ENCODE measurements at regions not wholly inside any gene's neighbourhood (a gene's known extent, or its start where the extent isn't known, plus 50 kb on each side); places are given as distances from the start of the nearest gene placed in this dataset.

GRCh38 chr12:34151019-34151418, 128.7 kb downstream of the ALG10 start:
- TF ChIP-seq RAD21 (IDR thresholded peaks at IDR 0.05) = no peak
- no peak for TF ChIP-seq CTCF (IDR thresholded peaks at IDR 0.05; ENCODE audit: low read depth, low read length, missing input control)
- TF ChIP-seq YY1 (IDR thresholded peaks at IDR 0.05) = no peak
- TF ChIP-seq SP1 (IDR thresholded peaks at IDR 0.05) = no peak
- TF ChIP-seq TAF1 (conservative IDR thresholded peaks at IDR 0.05) = no peak
- no peak for TF ChIP-seq MAX (IDR thresholded peaks at IDR 0.05)
- no peak for TF ChIP-seq GABPA (IDR thresholded peaks at IDR 0.05 in 1 of 2, conservative IDR thresholded peaks at IDR 0.05 in 1 of 2)
- TF ChIP-seq REST (IDR thresholded peaks at IDR 0.05) = no peak
- TF ChIP-seq JUND (IDR thresholded peaks at IDR 0.05) = no peak
- TF ChIP-seq EGR1 (IDR thresholded peaks at IDR 0.05; ENCODE audit: low read depth in 2 of 2) = no peak
- TF ChIP-seq ATF3 (IDR thresholded peaks at IDR 0.05) = no peak
